K562 (cell line): ENCODE measurements at regions not wholly inside any gene's neighbourhood (a gene's known extent, or its start where the extent isn't known, plus 50 kb on each side); places are given as distances from the start of the nearest gene placed in this dataset.

Source experiments
- ATF7 ChIP-seq: fragments of 450-650 bp; IDR thresholded peaks from 2 replicates; pipeline ENCODE4 v1.7.1; 2014; ENCODE audit warnings: mild to moderate bottlenecking, moderate library complexity
- CREM ChIP-seq: IDR thresholded peaks from 2 replicates; pipeline ENCODE4 v1.6.1; 2014; ENCODE audit warnings: antibody characterized with exemption, low read depth
- JUND ChIP-seq, 2 experiments: IDR thresholded peaks; 2 replicates in 1 of 2; 3 replicates in 1 of 2; pipeline ENCODE4 v1.6.1; 2011; ENCODE audit warnings: borderline replicate concordance in 2 of 2, low read depth in 2 of 2, low read length in 2 of 2, improper control_type of control experiment in 1 of 2, missing biosample characterization in 1 of 2, missing genetic modification characterization in 1 of 2, missing genetic modification reagents in 1 of 2
- MIER1 ChIP-seq: fragments of 450-650 bp; IDR thresholded peaks from 2 replicates; pipeline ENCODE4 v1.6.1; 2016; ENCODE audit warnings: antibody characterized with exemption, mild to moderate bottlenecking, low read depth
- PHF20 ChIP-seq: fragments of 450-650 bp; IDR thresholded peaks from 2 replicates; pipeline ENCODE4 v1.6.1; 2018; ENCODE audit not compliant: partially characterized antibody
- PREB ChIP-seq: sonication (generic); formaldehyde crosslinking; IDR thresholded peaks from 2 replicates; pipeline ENCODE4 v1.8.1; 2023; ENCODE audit warnings: mild to moderate bottlenecking, missing genetic modification reagents
- SIX5 ChIP-seq, 2 experiments: IDR thresholded peaks; 2 replicates each; pipeline ENCODE4 v1.6.1; 2011; ENCODE audit warnings: low read length in 2 of 2, borderline replicate concordance in 1 of 2, low read depth in 1 of 2, mild to moderate bottlenecking in 1 of 2, moderate library complexity in 1 of 2; ENCODE audit not compliant: insufficient read depth in 1 of 2
- SPI1 ChIP-seq: IDR thresholded peaks from 2 replicates; pipeline ENCODE4 v1.6.1; 2011; ENCODE audit warnings: low read depth, low read length, control low read depth, borderline replicate concordance
- VEZF1 ChIP-seq: fragments of 200-800 bp; sonication (Bioruptor generic); IDR thresholded peaks from 2 replicates; pipeline ENCODE4 v1.6.1; 2017; ENCODE audit warnings: missing genetic modification characterization, missing compliant biosample characterization
- XRCC5 ChIP-seq: fragments of 200-400 bp; formaldehyde crosslinking; IDR thresholded peaks from 2 replicates; pipeline ENCODE4 v1.6.1; 2017; ENCODE audit warnings: low read depth, mild to moderate bottlenecking, low read length
- ZBTB1 ChIP-seq: sonication (generic); formaldehyde crosslinking; IDR thresholded peaks from 2 replicates; pipeline ENCODE4 v1.8.1; 2023; ENCODE audit warnings: missing genetic modification reagents, low read depth, mild to moderate bottlenecking, borderline replicate concordance
- ZBTB2 ChIP-seq: fragments of 450-650 bp; IDR thresholded peaks from 2 replicates; pipeline ENCODE4 v1.6.1; 2016; ENCODE audit warnings: antibody characterized with exemption
- ZBTB33 ChIP-seq: sonication (generic); formaldehyde crosslinking; IDR thresholded peaks from 2 replicates; pipeline ENCODE4 v1.8.1; 2023; ENCODE audit warnings: mild to moderate bottlenecking, missing genetic modification reagents
- ZNF395 ChIP-seq: fragments of 200-800 bp; sonication (Bioruptor generic); IDR thresholded peaks from 2 replicates; pipeline ENCODE4 v1.6.1; 2017; ENCODE audit warnings: missing genetic modification characterization, missing compliant biosample characterization
- ZNF512 ChIP-seq: IDR thresholded peaks from 2 replicates; pipeline ENCODE4 v1.6.1; 2016; ENCODE audit warnings: missing genetic modification characterization, missing compliant biosample characterization

- TF ChIP-seq VEZF1 (CRISPR knock-in tag) (peak; percentile 78), SPI1 (peak; percentile 16; the same call in 1 of the 2 replicates), SIX5 (IDR thresholded peaks at IDR 0.05; ENCODE audit: borderline replicate concordance in 1 of 2, insufficient read depth in 1 of 2, low read depth in 1 of 2, low read length in 2 of 2) (no peak), ZBTB1 (CRISPR knock-in tag) (0 out of 2 replicates have a peak, but pooled peaks have one; percentile 34), ATF7 (peak; percentile 42; the same call in 1 of the 2 replicates), XRCC5 (0 out of 2 replicates have a peak, but pooled peaks have one; percentile 47), ZBTB2 (peak; percentile 52; the same call in 1 of the 2 replicates), ZNF395 (CRISPR knock-in tag) (peak; percentile 39; the same call in 1 of the 2 replicates), PHF20 (no peak), PREB (CRISPR knock-in tag) (no peak), CREM (peak; percentile 54; the same call in 1 of the 2 replicates), ZBTB33 (CRISPR knock-in tag) (0 out of 2 replicates have a peak, but pooled peaks have one; percentile 10), ZNF512 (tag) (no peak), MIER1 (no peak), JUND (IDR thresholded peaks at IDR 0.05; ENCODE audit: borderline replicate concordance, low read depth, low read length) (peak; percentile 46; the same call in 1 of the 2 replicates), JUND (tag; IDR thresholded peaks at IDR 0.05; ENCODE audit: borderline replicate concordance, low read depth, low read length) (peak; percentile 67; the same call in 1 of the 3 replicates)
Measured at GRCh38 chrX:40148385-40149285, 50.9 kb upstream of the BCOR start (continued).
